GM19467 (cell line): ENCODE measurements at regions not wholly inside any gene's neighbourhood (a gene's known extent, or its start where the extent isn't known, plus 50 kb on each side); places are given as distances from the start of the nearest gene placed in this dataset.
"Not testable (repeated sequence)": the region's sequence is repeated elsewhere in the genome, so short reads cannot be mapped to it uniquely, and the experiment has no call there.

ENCODE experiments used
- ATAC-seq: cut with Tn5 transposase; IDR thresholded peaks from one replicate; pipeline ENCODE4 v1.9.1; 2021; ENCODE audit warnings: mild to moderate bottlenecking, moderate library complexity; ENCODE audit not compliant: unreplicated experiment

DNA sequence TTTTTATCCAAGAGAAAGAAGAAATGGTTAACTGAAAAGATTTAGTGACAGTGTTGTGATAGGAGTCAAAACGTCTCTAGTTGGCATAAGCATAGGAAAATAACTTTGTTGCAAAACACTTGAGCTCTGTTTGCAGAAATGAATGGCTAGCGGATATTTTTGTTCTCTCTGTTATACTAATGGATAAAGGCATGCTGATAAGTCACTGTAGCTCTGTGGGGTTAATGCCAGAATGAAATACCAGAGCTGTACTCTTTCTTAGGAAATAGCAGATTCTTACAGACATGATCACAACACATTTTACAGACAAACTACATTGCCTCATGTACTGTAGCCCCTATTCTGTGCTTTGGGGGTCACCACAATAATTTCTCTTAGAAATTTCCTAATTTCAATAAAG lies 202.8 kb downstream of the DMRTA1 start:
- no peak for ATAC-seq

DNA sequence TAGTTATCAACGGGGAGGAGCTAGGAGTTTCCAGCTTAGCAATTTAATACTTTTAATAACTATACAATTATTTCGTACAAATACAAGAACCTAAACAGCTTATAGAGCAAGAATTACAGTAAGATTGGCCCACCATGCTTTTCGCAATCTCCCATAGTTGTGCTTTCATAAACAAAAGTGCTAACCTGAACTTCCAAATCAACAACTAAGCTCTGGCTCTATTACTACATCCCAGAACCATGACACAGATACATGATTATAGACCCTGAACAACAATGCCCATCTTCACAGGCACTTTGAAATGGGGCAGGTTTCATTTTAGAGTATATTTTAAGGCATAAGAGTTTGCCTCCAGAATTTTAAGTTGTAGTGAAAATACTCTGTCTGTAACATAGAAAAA lies 203.5 kb downstream of the DMRTA1 start:
- ATAC-seq: no peak

DNA sequence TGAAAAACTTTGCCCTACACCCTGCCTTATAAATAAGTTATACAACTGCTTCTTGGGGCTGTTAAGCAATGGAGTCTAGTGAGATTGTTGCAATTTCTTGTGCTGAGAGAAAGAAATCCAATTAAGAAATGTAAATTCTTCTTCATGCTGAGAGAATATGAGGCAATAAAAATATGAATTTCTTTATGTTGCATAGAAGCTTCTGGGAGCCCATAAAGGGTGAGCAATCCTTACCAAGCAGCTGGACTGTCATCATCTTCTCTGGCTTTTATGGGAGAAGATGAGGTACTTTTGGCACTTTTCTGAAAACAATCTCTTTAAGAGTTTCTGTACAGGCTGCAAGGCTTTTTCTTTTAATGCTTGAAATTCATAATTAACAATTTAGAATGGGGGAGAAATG lies 204.3 kb downstream of the DMRTA1 start:
- no peak for ATAC-seq

DNA sequence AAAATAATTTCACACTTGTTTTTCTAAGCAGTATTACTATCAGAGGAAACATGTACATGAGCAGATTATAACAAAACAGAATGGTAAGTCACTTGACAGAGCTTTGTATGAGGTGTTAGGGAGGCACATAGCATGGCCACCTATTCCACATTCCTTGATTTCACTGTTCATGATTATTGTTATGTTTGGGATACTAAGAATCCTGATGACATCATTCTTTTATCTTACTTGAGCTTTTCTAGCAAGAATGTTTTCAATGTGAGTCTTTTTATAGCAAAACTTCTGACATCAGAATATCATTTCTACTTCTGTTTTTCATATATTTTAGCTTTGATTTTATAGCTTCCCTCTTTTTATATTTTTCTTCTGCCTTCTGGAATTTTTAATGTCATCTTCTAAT lies 208.2 kb downstream of the DMRTA1 start:
- ATAC-seq: no peak

DNA sequence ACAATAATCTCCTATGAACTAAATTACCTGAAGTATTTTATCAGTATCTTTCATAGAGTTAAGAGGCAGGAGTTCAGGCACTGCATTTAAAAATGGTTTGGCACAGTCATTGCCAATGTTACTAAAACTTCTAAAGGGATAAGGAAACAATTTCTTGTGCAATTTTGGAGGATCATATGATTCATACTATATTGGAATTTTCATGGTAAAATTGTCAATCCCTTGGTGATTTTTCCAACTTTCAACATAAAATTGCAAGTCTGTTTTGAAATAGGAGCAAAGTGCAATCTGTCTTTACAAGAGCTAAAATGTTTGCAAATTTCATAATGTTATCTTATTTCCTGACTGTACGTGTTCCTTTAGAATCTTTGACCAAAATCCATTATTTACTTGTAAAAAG lies 211.1 kb downstream of the DMRTA1 start:
- no peak for ATAC-seq

DNA sequence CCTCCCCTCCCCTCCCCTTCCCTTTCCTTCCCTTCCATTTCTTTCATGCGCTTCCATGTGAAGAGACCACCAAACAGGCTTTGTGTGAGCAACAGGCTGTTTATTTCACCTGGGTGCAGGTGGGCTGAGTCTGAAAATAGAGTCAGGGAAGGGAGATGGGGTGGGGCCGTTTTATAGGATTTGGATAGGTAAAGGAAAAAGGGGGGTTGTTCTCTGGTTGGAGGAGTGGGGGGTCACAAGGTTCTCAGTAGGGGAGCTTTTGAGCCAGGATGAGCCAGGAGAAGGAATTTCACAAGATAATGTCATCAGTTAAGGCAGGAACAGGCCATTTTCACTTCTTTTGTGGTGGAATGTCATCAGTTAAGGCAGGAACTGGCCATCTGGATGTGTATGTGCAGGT lies 211.9 kb downstream of the DMRTA1 start:
- not testable (repeated sequence) for ATAC-seq

DNA sequence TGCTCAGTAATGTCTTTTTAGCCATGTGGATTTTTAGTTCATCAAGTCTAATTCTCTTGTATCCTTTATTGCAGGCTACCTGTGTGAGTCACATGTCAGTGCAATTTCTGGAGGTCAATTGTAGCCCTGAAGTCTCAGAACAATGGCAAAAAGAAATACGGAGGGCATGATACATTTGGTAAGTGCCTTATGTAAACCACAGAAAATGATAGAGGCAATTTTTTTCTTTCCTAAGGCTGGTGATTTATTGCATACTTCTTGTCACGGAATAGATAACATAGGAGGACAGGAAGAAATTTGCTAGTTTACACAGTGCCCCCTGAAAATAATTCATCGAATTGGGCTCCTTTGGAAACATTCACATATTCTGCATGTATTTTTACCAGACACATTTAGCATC lies 235.9 kb downstream of the DMRTA1 start:
- ATAC-seq: no peak

DNA sequence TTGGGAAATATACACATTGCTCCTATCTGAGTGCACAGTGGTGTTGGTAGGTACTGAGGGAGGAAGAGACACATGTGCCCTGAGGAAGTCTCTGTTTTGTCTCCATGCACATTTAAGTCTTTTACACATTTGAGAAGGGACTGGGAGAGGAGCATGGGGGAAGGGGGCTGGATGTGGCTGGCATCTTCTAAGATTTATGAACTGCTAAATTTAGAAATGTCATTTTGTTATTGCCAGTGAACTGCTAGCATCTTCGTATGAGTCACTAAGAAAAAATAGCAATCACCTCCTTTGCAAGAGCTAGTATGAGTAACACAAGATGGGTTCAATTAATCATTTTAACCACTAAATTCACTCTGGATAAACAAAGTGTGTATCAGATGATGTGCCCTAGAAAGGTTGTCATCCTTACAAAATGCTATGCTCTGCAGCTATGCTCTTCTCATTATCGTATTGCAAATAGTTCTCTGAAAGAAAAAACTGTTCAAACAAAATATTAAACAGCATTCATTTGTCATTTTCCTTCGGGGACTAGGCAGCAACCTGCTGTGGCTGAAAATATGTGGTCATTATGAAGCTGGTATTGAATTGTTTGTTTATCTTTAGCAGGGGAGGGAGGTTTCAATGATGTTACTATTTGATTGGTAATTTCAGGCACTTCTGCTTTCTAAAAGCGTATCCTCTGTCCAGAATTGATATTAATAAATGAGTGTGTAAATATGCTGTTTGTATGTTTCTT lies 236.5 kb downstream of the DMRTA1 start:
- ATAC-seq: no peak

DNA sequence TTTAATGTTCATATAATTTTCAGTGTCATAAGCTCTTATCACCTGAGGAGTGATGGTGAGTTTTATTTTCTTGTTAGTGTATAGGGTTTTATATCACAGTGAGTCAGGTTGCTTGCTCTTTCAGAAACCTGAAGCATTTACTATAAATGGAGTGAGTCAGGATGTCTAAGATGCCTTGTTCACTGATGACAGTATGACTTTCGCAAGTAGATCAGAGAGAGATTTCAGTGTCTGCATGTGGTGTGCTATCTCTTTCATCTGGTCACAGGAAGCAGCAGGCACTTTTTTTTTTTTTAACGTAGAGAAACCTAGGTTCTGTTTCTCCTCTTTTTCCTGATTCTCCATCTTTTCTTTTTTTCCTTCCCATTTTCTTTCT lies 237.1 kb downstream of the DMRTA1 start:
- no peak for ATAC-seq

DNA sequence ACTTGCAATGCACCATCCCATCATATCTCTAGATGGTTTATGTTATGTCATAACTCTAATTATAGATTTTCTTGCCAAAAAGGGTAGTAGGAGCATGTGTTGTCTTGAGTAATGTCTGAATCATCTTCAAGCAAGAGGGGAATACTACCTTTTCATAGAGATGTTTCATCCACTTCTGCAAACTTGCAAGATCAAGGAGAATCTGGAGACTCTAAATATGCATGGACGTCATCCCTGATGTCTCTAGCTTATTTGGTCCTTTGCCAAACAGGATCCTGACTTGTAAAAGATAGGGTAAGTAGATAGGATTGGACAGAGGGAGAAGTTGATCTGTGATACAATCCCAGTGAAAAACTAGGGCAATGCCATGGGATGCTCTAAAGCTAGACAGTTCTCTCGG lies 246.5 kb downstream of the DMRTA1 start:
- no peak for ATAC-seq

DNA sequence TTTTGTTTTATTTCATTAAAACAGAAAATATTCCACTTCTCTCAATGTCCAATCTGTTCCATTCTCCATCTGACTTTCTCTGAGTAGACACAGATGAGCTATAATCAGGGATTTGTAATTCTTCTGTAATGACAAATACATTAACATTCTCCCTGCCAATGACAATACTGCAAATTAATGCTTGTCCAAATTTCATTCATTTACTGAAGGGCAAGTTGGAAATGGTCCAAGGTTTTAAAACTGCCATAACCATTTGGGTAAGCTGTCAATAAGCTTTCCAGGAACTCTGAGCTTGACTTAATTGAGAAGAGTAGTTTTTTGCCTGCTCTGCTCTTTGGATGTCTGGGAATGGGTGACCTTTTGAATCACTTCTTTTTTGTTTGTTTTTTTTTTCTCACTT lies 253.5 kb downstream of the DMRTA1 start:
- no peak for ATAC-seq

DNA sequence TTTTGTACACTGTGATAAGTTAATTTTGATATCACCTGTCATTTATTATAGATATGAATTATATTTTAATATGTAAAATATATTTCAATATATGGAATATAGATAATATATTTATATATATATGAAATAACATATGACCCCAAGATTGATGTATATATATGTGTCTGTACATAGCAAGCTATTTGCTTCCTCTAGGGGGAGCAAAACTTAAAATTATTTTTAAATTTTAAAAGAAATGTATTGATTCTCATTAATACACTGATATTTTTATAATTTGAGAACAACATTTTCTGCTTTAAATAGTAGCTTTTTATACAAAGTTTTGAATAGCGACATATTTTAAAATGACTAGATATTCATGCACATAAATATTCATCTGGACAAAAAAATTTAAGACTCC lies 272.0 kb downstream of the DMRTA1 start:
- no peak for ATAC-seq

DNA sequence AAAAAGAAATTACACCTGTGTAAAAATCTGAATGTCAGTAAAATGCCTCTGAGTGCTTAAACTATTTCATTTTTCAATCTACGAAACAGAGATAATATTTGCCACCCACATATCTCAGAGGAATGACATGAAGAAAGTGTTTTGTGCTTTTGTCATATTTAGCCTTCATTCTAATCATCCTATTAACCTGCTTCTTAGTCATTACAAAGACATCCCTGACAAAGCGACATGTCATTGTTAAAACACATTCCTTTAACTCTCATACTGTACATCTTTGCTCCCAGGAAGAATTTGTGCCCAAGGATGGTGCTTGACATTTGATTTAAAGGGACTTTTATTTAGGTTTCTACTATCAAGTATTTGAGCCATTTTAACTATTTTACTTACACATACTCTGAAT lies 275.9 kb downstream of the DMRTA1 start:
- ATAC-seq: no peak

DNA sequence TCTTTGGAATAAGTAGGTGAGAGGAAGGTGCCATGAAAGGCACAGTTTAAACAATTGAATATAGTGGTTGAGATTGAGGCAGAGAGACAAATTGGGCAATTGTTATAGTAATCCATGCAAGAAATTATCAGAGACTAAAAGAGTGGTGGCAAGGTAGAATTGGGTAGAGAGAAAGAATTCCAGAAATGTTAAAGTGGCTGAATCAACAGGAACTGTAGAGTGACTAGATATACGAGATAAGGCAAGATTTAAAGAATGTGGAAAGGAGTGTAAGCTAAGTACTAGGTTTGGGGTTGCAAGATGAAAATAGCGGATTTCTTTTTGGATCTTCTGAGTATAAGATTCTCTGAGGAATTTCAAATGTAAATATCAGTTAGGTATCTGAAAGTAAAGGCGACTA lies 285.2 kb downstream of the DMRTA1 start:
- ATAC-seq: no peak

DNA sequence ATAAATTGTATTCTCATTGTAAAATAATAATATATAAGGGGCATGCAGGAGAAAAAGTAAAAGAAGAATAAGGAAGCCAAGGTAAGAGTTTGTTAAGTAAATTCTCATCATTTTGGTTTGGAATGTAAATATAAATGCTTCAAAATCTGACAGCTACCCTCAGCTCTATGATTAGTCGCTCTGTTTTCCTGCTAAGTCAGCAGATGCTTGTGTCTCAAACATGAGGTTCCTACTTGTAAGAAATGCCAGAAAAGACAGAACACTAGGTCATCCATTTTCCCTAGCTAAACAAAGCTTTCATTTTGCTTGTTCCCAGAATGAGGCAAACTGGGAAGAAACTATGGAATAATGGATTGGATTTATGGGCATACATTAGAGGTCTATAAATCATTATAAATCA lies 293.1 kb downstream of the DMRTA1 start:
- no peak for ATAC-seq

DNA sequence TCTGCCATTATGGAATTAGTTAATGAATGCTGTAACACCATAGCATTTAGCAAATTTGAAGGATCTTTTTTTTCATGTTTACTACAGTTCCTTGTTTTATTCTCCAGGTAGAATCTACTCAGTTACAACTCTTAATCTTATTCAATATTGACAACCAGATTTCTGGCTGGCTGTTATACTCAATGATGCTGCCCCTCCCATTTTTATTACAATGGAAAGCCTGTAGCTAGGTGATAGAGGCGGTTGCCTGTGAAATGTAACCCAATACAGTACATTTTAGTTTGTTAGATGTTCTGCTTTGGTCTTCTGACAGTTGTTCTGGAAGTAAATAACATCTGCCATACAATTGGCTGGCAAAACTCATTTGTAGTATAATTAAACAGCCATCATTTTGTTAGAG lies 294.2 kb downstream of the DMRTA1 start:
- no peak for ATAC-seq

DNA sequence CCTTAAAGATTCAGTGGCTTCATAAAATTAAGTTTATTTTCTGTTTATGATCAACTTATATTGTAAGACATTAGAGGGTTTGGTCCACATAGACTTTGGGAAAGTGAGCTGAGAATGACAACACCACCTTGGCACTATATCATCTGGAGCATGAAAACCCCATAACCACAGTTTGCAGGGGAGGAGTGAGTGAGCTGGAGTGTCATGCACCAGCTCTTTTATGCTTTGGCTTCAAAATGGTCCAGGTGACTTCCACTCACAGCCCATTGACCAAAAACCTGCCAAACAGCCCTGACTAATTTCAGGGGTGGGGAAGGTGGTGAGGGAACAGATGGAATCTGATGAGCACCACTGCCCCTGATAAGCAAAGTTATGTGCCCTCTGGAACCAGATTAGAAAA lies 295.8 kb downstream of the DMRTA1 start:
- ATAC-seq: no peak

DNA sequence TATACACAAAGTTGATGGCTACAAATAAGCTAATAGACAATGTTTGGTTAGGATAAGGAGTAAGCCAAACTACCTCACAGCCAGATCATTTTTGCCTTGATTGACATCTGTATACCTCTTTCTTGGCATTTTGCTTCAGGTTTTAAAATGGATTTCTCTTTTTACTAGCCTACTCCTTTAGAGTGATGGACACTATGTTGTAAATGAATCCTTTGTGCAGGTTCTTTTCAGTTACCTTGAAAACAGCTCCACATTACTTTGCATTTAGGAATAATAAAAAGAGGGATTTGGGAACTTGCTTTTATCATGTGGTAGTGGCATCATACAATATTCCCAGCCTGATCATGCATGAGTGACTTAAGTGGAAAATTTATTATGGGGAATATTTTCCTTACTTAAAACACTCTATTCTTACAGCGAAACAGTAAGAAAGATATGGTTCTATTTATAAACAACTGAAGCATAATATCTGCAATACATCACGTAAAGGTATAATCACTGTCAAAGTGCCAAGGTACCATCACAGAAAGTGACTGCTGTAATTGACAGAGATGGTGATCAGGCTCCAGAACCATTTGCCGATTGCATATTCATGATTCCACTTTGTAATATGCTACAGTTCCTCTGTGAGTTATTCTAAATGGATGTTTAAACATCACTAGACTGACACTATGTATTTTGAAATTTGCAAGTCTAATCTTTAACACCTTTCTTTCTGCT lies 327.0 kb downstream of the DMRTA1 start:
- ATAC-seq: no peak

DNA sequence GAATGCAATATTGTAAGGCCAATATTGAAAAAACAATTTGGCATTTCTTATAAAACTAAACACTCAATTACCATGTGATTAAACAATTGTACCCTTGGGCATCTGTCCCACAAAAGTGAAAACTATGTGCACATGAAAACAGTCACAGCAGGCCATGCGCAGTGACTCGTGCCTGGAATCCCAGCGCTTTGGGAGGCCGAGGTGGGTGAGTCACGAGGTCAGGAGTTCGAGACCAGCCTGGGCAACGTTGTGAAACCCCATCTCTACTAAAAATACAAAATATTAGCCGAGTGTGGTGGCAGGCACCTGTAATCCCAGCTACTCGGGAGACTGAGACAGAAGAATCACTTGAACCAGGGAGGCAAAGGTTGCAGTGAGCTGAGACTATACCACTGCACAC lies 343.7 kb downstream of the DMRTA1 start:
- no peak for ATAC-seq

DNA sequence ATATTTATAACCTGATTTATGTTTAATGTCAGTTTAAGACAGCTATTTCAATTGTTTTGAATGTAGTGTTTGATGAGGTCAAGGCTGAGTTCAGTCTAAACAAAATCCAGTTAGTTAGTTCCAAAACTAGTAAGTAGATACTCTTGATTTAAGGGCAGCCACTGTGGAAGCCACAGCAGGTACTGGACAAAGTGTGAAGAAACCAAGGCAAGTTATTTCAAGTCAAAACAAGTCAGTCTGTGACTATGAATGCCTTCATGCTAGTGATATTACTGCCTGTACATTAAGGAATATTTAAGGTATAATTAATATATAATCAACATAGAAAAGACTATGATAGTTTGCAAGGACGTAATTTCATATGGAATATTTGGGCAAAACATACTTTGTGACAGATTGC lies 362.3 kb downstream of the DMRTA1 start:
- ATAC-seq: no peak

DNA sequence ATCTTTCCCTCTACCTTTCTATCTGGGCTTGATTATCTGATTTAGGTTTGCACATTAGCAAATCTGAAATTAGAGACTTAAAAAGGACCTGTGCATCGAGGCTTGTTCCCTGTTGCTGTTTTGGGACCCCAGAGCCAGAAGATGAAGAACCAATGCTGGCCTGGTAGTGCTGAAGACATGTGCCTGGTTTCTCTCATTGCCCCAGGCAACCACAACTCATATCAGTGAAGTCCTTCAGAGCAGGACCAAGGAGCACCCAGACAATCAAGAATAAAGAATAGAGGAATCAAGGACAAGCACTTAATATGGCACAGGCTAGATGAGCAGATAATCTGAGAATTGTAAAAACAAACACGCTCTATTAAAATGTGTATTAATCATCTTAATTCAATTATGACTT lies 362.7 kb downstream of the DMRTA1 start:
- ATAC-seq: no peak

DNA sequence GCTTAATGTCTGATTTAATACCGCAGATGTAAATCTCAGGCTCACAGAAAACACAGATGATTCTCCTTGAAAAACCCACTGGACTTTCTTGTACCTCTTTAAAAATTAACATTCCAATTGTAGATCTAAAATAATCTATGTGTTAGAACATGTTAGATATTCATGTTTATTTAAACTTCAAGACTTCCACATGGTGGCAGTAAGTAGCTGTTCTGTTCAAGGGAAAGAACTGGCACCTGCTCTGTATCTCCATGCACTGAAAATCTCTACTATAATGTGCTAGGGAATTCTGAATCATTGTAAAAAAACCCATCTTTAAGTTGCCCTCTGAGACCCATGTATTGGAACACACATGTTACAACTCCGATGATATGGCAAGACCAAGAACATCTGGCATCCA lies 366.9 kb downstream of the DMRTA1 start:
- ATAC-seq: no peak

DNA sequence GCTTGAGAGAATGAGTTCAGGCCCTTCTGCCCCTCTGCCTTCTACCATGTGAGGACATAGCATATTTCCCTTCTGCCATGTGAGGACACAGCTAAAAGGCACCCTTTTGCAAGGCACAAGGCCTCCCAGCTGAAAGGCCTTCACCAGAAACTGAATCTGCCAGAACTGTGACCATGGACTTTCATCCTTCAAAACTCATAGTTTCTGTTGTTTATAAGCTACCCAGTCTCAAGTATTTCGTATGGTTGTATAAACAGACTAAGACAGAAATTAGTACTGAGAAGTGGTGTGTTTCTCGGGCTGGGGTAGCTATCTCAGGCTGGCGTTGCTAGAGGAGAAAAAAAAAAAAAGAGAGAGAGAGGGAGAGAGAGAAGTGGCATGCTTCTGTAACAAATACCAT lies 368.6 kb downstream of the DMRTA1 start:
- no peak for ATAC-seq
